ENCODE measurements at regions not wholly inside any gene's neighbourhood (a gene's known extent, or its start where the extent isn't known, plus 50 kb on each side); places are given as distances from the start of the nearest gene placed in this dataset.

DNA sequence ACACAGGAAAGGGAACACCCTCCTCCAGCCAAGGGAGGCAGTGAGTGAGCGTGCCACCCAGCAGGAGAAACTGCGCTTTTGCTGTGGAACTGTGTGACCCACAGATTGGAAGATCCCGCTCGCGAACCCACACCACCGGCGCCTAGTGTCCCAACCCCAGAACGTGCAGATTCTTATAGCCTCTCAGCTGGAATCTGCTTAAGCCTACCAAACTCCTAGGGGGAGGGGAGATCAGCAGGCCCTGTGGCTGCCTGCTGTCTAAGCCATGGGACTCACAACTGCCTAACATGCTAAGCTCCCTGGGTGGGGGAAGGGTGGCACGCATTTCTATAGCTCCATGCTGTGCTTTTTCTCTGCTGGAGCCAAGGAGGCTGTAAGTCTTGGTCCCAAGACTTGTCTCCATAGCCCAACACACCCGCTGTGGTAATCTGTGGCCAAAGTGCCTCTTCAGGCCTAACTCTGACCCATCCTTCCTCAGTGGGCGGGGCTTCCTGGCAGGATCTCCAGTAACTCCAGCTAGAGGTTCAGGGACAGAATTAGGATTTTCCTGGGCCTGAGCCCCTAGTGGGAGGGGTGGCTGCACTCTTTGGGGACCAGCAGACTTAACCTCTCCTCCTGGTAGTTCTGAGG, 485.0 kb downstream of the TAF11L14 start:
- Histone ChIP-seq H3K9me2 (ENCODE audit: insufficient read depth) (0 out of 2 replicates have a peak, but pooled peaks cover 9% of the 10 kb centered on the region), H3K4me1 (ENCODE audit: insufficient read depth) (peaks cover 10% of the 10 kb centered on the region; the same call in 1 of the 2 replicates), H4K20me1 (replicated peaks; ENCODE audit: insufficient read depth) (no peaks in the 10 kb centered on the region), H3F3A (replicated peaks; ENCODE audit: low read depth) (no peaks in the 10 kb centered on the region), H2AFZ (peak overlapping the region; percentile 60), H3K36me3 (ENCODE audit: insufficient read depth) (no peaks in the 10 kb centered on the region), H3K4me2 (peak overlapping the region; percentile 21; the same call in 1 of the 2 replicates), H3K79me2 (replicated peaks; ENCODE audit: insufficient read depth) (no peaks in the 10 kb centered on the region), H3K27ac (ENCODE audit: low read depth) (no peak overlapping the region), H3K27me3 (ENCODE audit: insufficient read depth) (no peaks in the 10 kb centered on the region), H3K4me3 (no peak overlapping the region; the same call in 1 of the 2 replicates)
- Mint-ChIP-seq H3K9me3 (peaks cover 17% of the 10 kb centered on the region; the same call in 2 of the 3 replicates), H3K27me3 (ENCODE audit: insufficient read depth, low read depth, poor library complexity) (peaks cover 5% of the 10 kb centered on the region), H3K27ac (no peak overlapping the region), H3K4me1 (peaks cover 17% of the 10 kb centered on the region; the same call in 2 of the 3 replicates), H3K4me3 (no peak overlapping the region), H3K36me3 (ENCODE audit: low read depth) (peaks cover 8% of the 10 kb centered on the region; the same call in 1 of the 3 replicates)
- ATAC-seq = peak; percentile 98
- TF ChIP-seq ZNF462 (CRISPR knock-in tag; IDR thresholded peaks at IDR 0.05) (peak; percentile 86), ZNF114 (CRISPR knock-in tag; IDR thresholded peaks at IDR 0.05) (no peak; the same call in 1 of the 2 replicates)
- DNase-seq (ENCODE audit: low spot score) = peak; percentile 60

DNA sequence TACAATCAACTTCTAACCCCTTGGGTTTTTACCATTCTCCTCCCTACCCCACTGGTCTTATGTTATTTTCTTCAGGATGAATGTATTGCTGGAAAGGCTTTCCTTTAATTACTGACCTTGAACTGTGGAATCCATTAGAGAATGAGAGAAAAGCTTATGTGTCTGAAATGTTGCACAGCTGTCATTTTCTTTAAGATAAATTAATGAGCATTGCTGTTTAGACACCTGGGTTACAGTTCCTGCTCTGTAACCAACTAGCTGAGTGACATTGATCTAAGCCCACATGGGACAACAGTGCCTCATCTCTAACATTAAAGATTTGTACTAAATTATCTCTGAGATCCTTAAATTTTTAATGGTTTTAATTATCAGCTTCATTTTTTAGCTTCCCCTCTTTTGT, 507.0 kb downstream of the TAF11L14 start:
- Histone ChIP-seq H3K4me1 (ENCODE audit: insufficient read depth) (no peaks in the 10 kb centered on the region), H3K36me3 (ENCODE audit: insufficient read depth) (no peaks in the 10 kb centered on the region), H3K4me3 (no peak overlapping the region), H3K79me2 (replicated peaks; ENCODE audit: insufficient read depth) (no peaks in the 10 kb centered on the region), H3K27me3 (ENCODE audit: insufficient read depth) (no peaks in the 10 kb centered on the region), H3K4me2 (no peak overlapping the region), H3K27ac (ENCODE audit: low read depth) (no peak overlapping the region), H3F3A (replicated peaks; ENCODE audit: low read depth) (no peaks in the 10 kb centered on the region), H3K9me2 (ENCODE audit: insufficient read depth) (no peaks in the 10 kb centered on the region), H2AFZ (no peak overlapping the region), H4K20me1 (replicated peaks; ENCODE audit: insufficient read depth) (no peaks in the 10 kb centered on the region)
- Mint-ChIP-seq H3K27me3 (ENCODE audit: insufficient read depth, low read depth, poor library complexity) (no peaks in the 10 kb centered on the region), H3K9me3 (peaks cover 29% of the 10 kb centered on the region), H3K27ac (no peak overlapping the region), H3K4me1 (no peaks in the 10 kb centered on the region), H3K4me3 (no peak overlapping the region), H3K36me3 (ENCODE audit: low read depth) (peaks cover 13% of the 10 kb centered on the region)
- TF ChIP-seq ZNF331 (CRISPR knock-in tag; IDR thresholded peaks at IDR 0.05; ENCODE audit: low read depth) (no peak), EZH2phosphoT487 (IDR thresholded peaks at IDR 0.05; ENCODE audit: unreplicated experiment) (no peak), ZNF114 (CRISPR knock-in tag; IDR thresholded peaks at IDR 0.05) (no peak), ETS1 (IDR thresholded peaks at IDR 0.05) (no peak), EZH2 (IDR thresholded peaks at IDR 0.05; ENCODE audit: low read depth, unreplicated experiment) (no peak), POLR2AphosphoS5 (IDR thresholded peaks at IDR 0.05; ENCODE audit: low read depth) (no peak), CREB1 (CRISPR knock-in tag; IDR thresholded peaks at IDR 0.05; ENCODE audit: low read depth) (no peak), CTCF (conservative IDR thresholded peaks at IDR 0.05; ENCODE audit: low read depth in 2 of 2) (no peak), STAT1 (IDR thresholded peaks at IDR 0.05; ENCODE audit: unreplicated experiment) (no peak)
- ATAC-seq = no peak
- DNase-seq (ENCODE audit: low spot score) = no peak
